Ovary (tissue), 7 donors: ENCODE measurements at regions not wholly inside any gene's neighbourhood (a gene's known extent, or its start where the extent isn't known, plus 50 kb on each side); places are given as distances from the start of the nearest gene placed in this dataset.

Experiments used
- DNase-seq, 5 donors: peaks; one replicate each; pipeline ENCODE4 v3.0.0-alpha.2; 2019 to 2020
- H3K27ac ChIP-seq, 2 donors: fragments of 200-600 bp; one replicate each; pipeline versions ENCODE4 v1.5.1 to v1.8.0; 2019 to 2022
- H3K27me3 ChIP-seq: fragments of 200-600 bp; one replicate; pipeline ENCODE4 v1.8.0; 2022
- H3K36me3 ChIP-seq: fragments of 200-600 bp; sonication (generic); one replicate; pipeline ENCODE4 v1.5.1; 2019
- H3K4me1 ChIP-seq: one replicate; pipeline ENCODE4 v1.8.1; 2013; ENCODE audit warnings: mild to moderate bottlenecking, moderate library complexity; ENCODE audit not compliant: insufficient read depth
- H3K4me3 ChIP-seq: fragments of 200-600 bp; sonication (generic); one replicate; pipeline ENCODE4 v1.5.1; 2017
- H3K9me3 ChIP-seq, 2 donors: fragments of 200-600 bp in 1 of 2; sonication (generic) in 1 of 2; one replicate each; pipeline versions ENCODE4 v1.5.1 to v1.8.1; 2013 to 2019; ENCODE audit warnings: mild to moderate bottlenecking in 1 of 2, moderate library complexity in 1 of 2
- EP300 ChIP-seq: sonication (generic); formaldehyde crosslinking; IDR thresholded peaks from one replicate; pipeline ENCODE4 v1.6.1; 2017; ENCODE audit warnings: antibody characterized with exemption
- POLR2A ChIP-seq: fragments of 450-650 bp; IDR thresholded peaks from one replicate; pipeline ENCODE4 v1.6.1; 2017; ENCODE audit warnings: antibody characterized with exemption, mild to moderate bottlenecking, moderate library complexity
- WGBS, 3 donors: extraction: QIAGEN DNeasy Blood & Tissue Kit in 1 of 3; methylation state at CpG; one replicate each; pipeline versions ENCODE4 v1.1.5 to v1.1.7; 2013 to 2017; 5-methylcytosine and 5-hydroxymethylcytosine counted together
- intact Hi-C, 4 donors: fragments of 100-400 bp; cut with DNase I; formaldehyde crosslinking; loops; one replicate each; pipeline versions ENCODE4 v1.11.0 to v1.15.1; 2022 to 2023
- TF ChIP-seq, protein P1 (sequence below), 3 donors: fragments of 450-650 bp in 2 of 3; fragments of 200-600 bp in 1 of 3; IDR thresholded peaks; one replicate each; pipeline versions ENCODE4 v1.5.1 to v1.8.0; 2016 to 2022; ENCODE audit warnings: antibody characterized with exemption in 3 of 3, mild to moderate bottlenecking in 1 of 3
- donor health status: DM: no; HTN: no; CAD: no; lungs with moderate emphysema.
- donor health status: DM: no; HTN: no; CAD: no.
- donor health status: Bipolar disorder and iron deficiency.
- donor health status: DM: no; HTN: no; CAD: no.
- donor health status: DM: yes; HTN: yes; CAD: no.

DNA sequence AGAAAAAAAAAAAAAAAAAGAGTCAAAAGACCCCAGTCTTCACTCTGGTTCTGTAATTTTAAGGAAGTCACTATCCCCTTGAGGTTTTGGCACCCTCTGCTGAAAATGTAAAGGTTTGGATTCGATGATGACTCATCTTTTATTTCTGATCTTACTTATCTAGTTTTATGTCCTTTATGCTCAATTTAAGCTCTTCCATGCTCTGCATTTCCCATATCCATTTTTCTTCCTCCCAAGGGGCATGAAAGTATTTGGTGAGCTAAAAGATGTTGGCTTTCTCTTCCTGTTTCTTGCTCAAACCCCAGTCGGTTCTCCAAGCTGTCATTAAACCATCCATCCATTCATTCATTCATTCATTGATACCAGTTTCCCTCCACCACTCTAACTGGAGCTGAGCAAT is 61.0 kb upstream of the CDON start:
- WGBS, 3 donors = 22 to 32% (median 26%) methylated on average over 2 of the region's 2 CpGs
- H3K27me3 ChIP-seq = no peaks in the 10 kb centered on the region

DNA sequence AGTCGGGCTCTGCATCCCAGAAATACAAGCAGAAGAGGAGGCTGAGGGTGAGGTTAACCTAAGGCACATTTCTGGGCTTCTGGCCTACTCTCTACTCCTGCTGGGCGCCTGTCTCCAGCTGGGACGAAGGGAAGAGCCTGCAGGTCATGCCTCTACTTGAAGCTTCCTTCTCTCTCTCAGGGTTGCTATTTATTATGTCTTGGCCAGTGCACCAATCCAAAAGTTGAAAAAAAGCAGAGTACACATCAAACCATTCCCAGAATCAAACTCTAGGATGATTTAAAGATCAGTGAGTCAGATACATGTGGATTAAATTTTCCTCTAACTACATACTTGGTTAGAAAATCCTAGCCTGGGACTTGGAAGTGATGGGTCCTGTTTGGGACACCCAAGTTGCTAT is 60.2 kb upstream of the CDON start:
- Histone ChIP-seq H3K27ac (peak overlapping the region in 1 of 2 donors; percentile 64), H3K4me3 (no peak overlapping the region), H3K36me3 (no peaks in the 10 kb centered on the region), H3K9me3 (no peaks in the 10 kb centered on the region), H3K4me1 (peaks cover 17% of the 10 kb centered on the region), H3K27me3 (no peaks in the 10 kb centered on the region)
- TF ChIP-seq, protein P1, sequence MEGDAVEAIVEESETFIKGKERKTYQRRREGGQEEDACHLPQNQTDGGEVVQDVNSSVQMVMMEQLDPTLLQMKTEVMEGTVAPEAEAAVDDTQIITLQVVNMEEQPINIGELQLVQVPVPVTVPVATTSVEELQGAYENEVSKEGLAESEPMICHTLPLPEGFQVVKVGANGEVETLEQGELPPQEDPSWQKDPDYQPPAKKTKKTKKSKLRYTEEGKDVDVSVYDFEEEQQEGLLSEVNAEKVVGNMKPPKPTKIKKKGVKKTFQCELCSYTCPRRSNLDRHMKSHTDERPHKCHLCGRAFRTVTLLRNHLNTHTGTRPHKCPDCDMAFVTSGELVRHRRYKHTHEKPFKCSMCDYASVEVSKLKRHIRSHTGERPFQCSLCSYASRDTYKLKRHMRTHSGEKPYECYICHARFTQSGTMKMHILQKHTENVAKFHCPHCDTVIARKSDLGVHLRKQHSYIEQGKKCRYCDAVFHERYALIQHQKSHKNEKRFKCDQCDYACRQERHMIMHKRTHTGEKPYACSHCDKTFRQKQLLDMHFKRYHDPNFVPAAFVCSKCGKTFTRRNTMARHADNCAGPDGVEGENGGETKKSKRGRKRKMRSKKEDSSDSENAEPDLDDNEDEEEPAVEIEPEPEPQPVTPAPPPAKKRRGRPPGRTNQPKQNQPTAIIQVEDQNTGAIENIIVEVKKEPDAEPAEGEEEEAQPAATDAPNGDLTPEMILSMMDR (IDR thresholded peaks at IDR 0.05) = no peak
- no peak for TF ChIP-seq POLR2A
- intact Hi-C loops = loop anchor here in 1 of 4 donors (2.0 kb wide), 1 partner anchor 26 kb away; no protein-coding TSS in a partner anchor
- WGBS, 3 donors = 18 to 22% (median 21%) methylated on average over 3 of the region's 3 CpGs
- DNase-seq = peak in 1 of 5 donors; percentile 59

More for the DNA sequence above, 61.0 kb upstream of the CDON start:
- intact Hi-C loops = loop anchor here in 1 of 4 donors (2.0 kb wide), 1 partner anchor 25 kb away; no protein-coding TSS in a partner anchor
- H3K27ac ChIP-seq = peak overlapping the region in 1 of 2 donors; percentile 64
- H3K4me3 ChIP-seq = no peak overlapping the region
- H3K4me1 ChIP-seq = peaks cover 18% of the 10 kb centered on the region
- DNase-seq = no peak
- TF ChIP-seq POLR2A (no peak), EP300 (no peak)
- TF ChIP-seq, protein P1 (IDR thresholded peaks at IDR 0.05) = no peak
- H3K36me3 ChIP-seq = no peaks in the 10 kb centered on the region
- no peaks in the 10 kb centered on the region for H3K9me3 ChIP-seq

DNA sequence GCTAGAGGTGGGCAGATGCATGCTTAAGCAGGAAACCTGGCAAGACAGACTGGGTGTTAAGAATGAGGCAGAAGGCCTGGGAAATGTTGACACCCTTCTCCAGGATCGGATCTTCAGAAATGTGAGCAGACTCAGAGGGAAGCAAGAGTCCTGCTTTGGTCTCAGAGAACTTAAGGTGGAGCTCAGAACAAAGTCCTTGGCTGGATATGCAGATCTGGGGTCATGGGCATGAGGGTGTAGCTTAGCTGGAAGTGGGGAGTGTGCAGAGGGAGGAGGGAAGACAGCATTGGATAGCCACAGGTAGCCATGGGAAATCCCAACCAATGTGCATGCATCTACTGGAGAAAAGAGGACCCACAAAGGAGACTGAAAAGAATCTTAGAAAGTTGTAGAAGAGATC is 58.6 kb upstream of the CDON start:
- peaks cover 12% of the 10 kb centered on the region for H3K4me1 ChIP-seq
- no peak for DNase-seq
- no peak overlapping the region for H3K27ac ChIP-seq
- intact Hi-C loops = no loop called here
- no peaks in the 10 kb centered on the region for H3K9me3 ChIP-seq
- no peaks in the 10 kb centered on the region for H3K36me3 ChIP-seq
- no peak overlapping the region for H3K4me3 ChIP-seq
- TF ChIP-seq, protein P1 (IDR thresholded peaks at IDR 0.05) = no peak
- TF ChIP-seq EP300 = no peak
- no peak for TF ChIP-seq POLR2A
- 84 to 88% (median 87%) methylated on average over 1 of the region's 1 CpG for WGBS, 3 donors
- H3K27me3 ChIP-seq = no peaks in the 10 kb centered on the region

DNA sequence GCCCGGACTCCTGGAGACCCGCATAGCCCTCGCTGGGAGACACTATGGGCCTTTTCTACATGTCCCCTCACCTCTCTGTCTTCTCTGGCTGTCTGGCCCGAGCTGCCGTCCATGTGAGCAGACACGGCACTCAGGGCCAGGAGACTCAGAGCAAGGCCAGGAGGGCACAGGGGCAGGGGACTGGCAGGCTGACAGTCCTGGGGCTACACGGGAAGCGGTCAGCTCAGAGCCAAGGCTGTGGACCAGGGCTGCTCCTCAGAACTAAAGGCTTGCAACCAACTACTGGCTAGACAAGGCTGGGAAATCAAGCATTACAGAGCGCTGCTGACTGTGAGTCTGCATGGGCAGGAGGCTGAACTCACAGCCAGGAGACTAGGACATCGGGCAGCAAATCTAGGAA is 56.1 kb upstream of the CDON start:
- peak in 1 of 5 donors; percentile 38 for DNase-seq
- no peak for TF ChIP-seq POLR2A
- TF ChIP-seq, protein P1 (IDR thresholded peaks at IDR 0.05) = no peak
- no peak for TF ChIP-seq EP300
- Histone ChIP-seq H3K27ac (no peak overlapping the region), H3K36me3 (no peaks in the 10 kb centered on the region), H3K9me3 (no peaks in the 10 kb centered on the region), H3K4me3 (no peak overlapping the region), H3K27me3 (no peaks in the 10 kb centered on the region), H3K4me1 (peaks cover 25% of the 10 kb centered on the region)
- intact Hi-C loops = no loop called here
- 73 to 94% (median 77%) methylated on average over 10 of the region's 10 CpGs for WGBS, 3 donors
